ENCODE measurements at regions not wholly inside any gene's neighbourhood (a gene's known extent, or its start where the extent isn't known, plus 50 kb on each side); places are given as distances from the start of the nearest gene placed in this dataset.
"Not testable (repeated sequence)": the region's sequence is repeated elsewhere in the genome, so short reads cannot be mapped to it uniquely, and the experiment has no call there.

- H3K9ac ChIP-seq (ENCODE audit: low read length): no peak overlapping the region
- H3K4me3 ChIP-seq (ENCODE audit: low read length): no peak overlapping the region
- H3K36me3 ChIP-seq (ENCODE audit: control insufficient read depth, insufficient read depth, low read length): no peaks in the 10 kb centered on the region
- no peaks in the 10 kb centered on the region for H3K27me3 ChIP-seq (ENCODE audit: control insufficient read depth, insufficient read depth, low read length)
- no peaks in the 10 kb centered on the region for H3K9me3 ChIP-seq (ENCODE audit: control insufficient read depth, low read length)
- H3K4me1 ChIP-seq (ENCODE audit: control insufficient read depth, insufficient read depth, low read length): peaks cover 11% of the 10 kb centered on the region
These were observed 56.6 kb upstream of the LAS1L start for GRCh38 chrX:65591206-65591605.

GRCh38 chrX:65589304-65589703, 54.7 kb upstream of the LAS1L start:
- Histone ChIP-seq H3K36me3 (ENCODE audit: control insufficient read depth, insufficient read depth, low read length) (no peaks in the 10 kb centered on the region), H3K27me3 (ENCODE audit: control insufficient read depth, insufficient read depth, low read length) (no peaks in the 10 kb centered on the region), H3K4me3 (ENCODE audit: low read length) (no peak overlapping the region), H3K9ac (ENCODE audit: low read length) (no peak overlapping the region), H3K9me3 (ENCODE audit: control insufficient read depth, low read length) (no peaks in the 10 kb centered on the region), H3K4me1 (ENCODE audit: control insufficient read depth, insufficient read depth, low read length) (peaks cover 6% of the 10 kb centered on the region)

GRCh38 chrX:65588795-65589194, 54.2 kb upstream of the LAS1L start:
- H3K9ac ChIP-seq (ENCODE audit: low read length): peak overlapping the region; percentile 4
- H3K4me1 ChIP-seq (ENCODE audit: control insufficient read depth, insufficient read depth, low read length): peaks cover 6% of the 10 kb centered on the region
- H3K27me3 ChIP-seq (ENCODE audit: control insufficient read depth, insufficient read depth, low read length): no peaks in the 10 kb centered on the region
- H3K36me3 ChIP-seq (ENCODE audit: control insufficient read depth, insufficient read depth, low read length): no peaks in the 10 kb centered on the region
- no peak overlapping the region for H3K4me3 ChIP-seq (ENCODE audit: low read length)
- H3K9me3 ChIP-seq (ENCODE audit: control insufficient read depth, low read length): no peaks in the 10 kb centered on the region

- Histone ChIP-seq H3K9me3 (ENCODE audit: control insufficient read depth, low read length) (no peaks in the 10 kb centered on the region), H3K27me3 (ENCODE audit: control insufficient read depth, insufficient read depth, low read length) (no peaks in the 10 kb centered on the region), H3K9ac (ENCODE audit: low read length) (peak overlapping the region; percentile 4), H3K4me3 (ENCODE audit: low read length) (no peak overlapping the region), H3K4me1 (ENCODE audit: control insufficient read depth, insufficient read depth, low read length) (peaks cover 6% of the 10 kb centered on the region), H3K36me3 (ENCODE audit: control insufficient read depth, insufficient read depth, low read length) (no peaks in the 10 kb centered on the region)
These were observed 53.3 kb upstream of the LAS1L start for GRCh38 chrX:65587616-65588526.

- Histone ChIP-seq H3K4me3 (ENCODE audit: low read length) (no peak overlapping the region), H3K4me1 (ENCODE audit: control insufficient read depth, insufficient read depth, low read length) (peaks cover 11% of the 10 kb centered on the region), H3K9ac (ENCODE audit: low read length) (no peak overlapping the region), H3K9me3 (ENCODE audit: control insufficient read depth, low read length) (no peaks in the 10 kb centered on the region), H3K36me3 (ENCODE audit: control insufficient read depth, insufficient read depth, low read length) (no peaks in the 10 kb centered on the region), H3K27me3 (ENCODE audit: control insufficient read depth, insufficient read depth, low read length) (no peaks in the 10 kb centered on the region)
These were observed 51.9 kb upstream of the LAS1L start for GRCh38 chrX:65586491-65586890.

GRCh38 chrX:65585226-65585625, 50.6 kb upstream of the LAS1L start:
- not testable (repeated sequence) for H3K27me3 ChIP-seq (ENCODE audit: control insufficient read depth, insufficient read depth, low read length); H3K4me3 ChIP-seq (ENCODE audit: low read length); H3K36me3 ChIP-seq (ENCODE audit: control insufficient read depth, insufficient read depth, low read length); H3K9ac ChIP-seq (ENCODE audit: low read length); H3K9me3 ChIP-seq (ENCODE audit: control insufficient read depth, low read length)
- H3K4me1 ChIP-seq (ENCODE audit: control insufficient read depth, insufficient read depth, low read length): peaks cover 11% of the 10 kb centered on the region

Data from mucosa of stomach (tissue), 1 donor.